ENCODE measurements at regions not wholly inside any gene's neighbourhood (a gene's known extent, or its start where the extent isn't known, plus 50 kb on each side); places are given as distances from the start of the nearest gene placed in this dataset.

DNA sequence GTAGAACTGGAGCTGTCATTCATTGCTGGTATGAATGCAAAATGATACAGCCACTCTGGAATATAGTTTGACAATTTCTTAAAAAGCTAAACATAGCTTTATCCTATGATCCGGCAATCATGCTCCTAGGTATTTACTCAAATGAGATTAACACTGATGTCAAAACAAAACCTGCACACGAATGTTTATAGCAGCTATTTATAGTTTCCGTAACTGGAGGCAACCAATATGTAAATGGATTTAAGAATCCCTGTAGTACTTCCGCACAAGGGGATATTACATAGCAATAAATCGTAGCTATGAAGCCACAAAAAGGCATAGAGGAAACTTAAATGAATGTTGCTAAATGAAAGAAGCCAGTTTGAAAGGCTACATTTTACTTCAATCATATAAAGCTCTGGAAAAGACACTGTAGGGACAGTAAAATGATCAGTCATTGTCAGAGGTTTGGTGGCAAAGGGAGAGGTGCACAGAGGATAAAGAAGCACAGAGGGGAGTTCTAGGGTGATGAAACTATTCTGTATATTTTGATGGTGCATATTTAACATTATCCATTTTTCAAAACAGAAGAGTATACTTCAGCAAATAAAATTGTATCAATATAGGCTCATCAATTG is 1893.0 kb upstream of the PCDH20 start:
- POLR2A ChIA-PET = no interaction called here
- TF ChIP-seq, protein P1, sequence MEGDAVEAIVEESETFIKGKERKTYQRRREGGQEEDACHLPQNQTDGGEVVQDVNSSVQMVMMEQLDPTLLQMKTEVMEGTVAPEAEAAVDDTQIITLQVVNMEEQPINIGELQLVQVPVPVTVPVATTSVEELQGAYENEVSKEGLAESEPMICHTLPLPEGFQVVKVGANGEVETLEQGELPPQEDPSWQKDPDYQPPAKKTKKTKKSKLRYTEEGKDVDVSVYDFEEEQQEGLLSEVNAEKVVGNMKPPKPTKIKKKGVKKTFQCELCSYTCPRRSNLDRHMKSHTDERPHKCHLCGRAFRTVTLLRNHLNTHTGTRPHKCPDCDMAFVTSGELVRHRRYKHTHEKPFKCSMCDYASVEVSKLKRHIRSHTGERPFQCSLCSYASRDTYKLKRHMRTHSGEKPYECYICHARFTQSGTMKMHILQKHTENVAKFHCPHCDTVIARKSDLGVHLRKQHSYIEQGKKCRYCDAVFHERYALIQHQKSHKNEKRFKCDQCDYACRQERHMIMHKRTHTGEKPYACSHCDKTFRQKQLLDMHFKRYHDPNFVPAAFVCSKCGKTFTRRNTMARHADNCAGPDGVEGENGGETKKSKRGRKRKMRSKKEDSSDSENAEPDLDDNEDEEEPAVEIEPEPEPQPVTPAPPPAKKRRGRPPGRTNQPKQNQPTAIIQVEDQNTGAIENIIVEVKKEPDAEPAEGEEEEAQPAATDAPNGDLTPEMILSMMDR (IDR thresholded peaks at IDR 0.05) = no peak
- Mint-ChIP-seq H3K9me3 (peaks cover 13% of the 10 kb centered on the region), H3K4me1 (ENCODE audit: low read depth) (no peaks in the 10 kb centered on the region), H3K27me3 (no peaks in the 10 kb centered on the region), H3K4me3 (no peak overlapping the region), H3K36me3 (ENCODE audit: low read depth) (no peaks in the 10 kb centered on the region), H3K27ac (no peak overlapping the region)
- Histone ChIP-seq H3K27me3 (ENCODE audit: control insufficient read depth in 1 of 2, insufficient read depth in 2 of 2, low read length in 2 of 2) (no peaks in the 10 kb centered on the region), H3K4me3 (ENCODE audit: low read length) (no peak overlapping the region), H3K27ac (ENCODE audit: low read depth in 1 of 2, low read length in 2 of 2) (no peak overlapping the region), H3K4me1 (ENCODE audit: insufficient read depth, low read length) (no peaks in the 10 kb centered on the region), H3K9me3 (ENCODE audit: control insufficient read depth in 1 of 2, insufficient read depth in 1 of 2, low read length in 2 of 2) (peaks cover 0 to 17% of the 10 kb centered on the region in 2 experiments), H3K36me3 (ENCODE audit: insufficient read depth, low read length) (no peaks in the 10 kb centered on the region)
- ATAC-seq (ENCODE audit: poor library complexity) = no peak
- no peak for DNase-seq
- CTCF ChIA-PET = no interaction called here
- intact Hi-C loops (cut with DNase I, micrococcal nuclease) = no loop called here

- intact Hi-C loops (cut with DNase I, micrococcal nuclease) = no loop called here
- Histone ChIP-seq H3K27me3 (ENCODE audit: control insufficient read depth in 1 of 2, insufficient read depth in 2 of 2, low read length in 2 of 2) (no peaks in the 10 kb centered on the region), H3K9me3 (ENCODE audit: control insufficient read depth in 1 of 2, insufficient read depth in 1 of 2, low read length in 2 of 2) (peaks cover 0 to 17% of the 10 kb centered on the region in 2 experiments), H3K4me3 (ENCODE audit: low read length) (no peak overlapping the region), H3K27ac (ENCODE audit: low read depth in 1 of 2, low read length in 2 of 2) (no peak overlapping the region), H3K4me1 (ENCODE audit: insufficient read depth, low read length) (no peaks in the 10 kb centered on the region), H3K36me3 (ENCODE audit: insufficient read depth, low read length) (no peaks in the 10 kb centered on the region)
- CTCF ChIA-PET = no interaction called here
- no peak overlapping the region for H3K27ac Mint-ChIP-seq
- H3K9me3 Mint-ChIP-seq = peaks cover 11% of the 10 kb centered on the region
- no peak for DNase-seq
- ATAC-seq (ENCODE audit: poor library complexity) = no peak
- TF ChIP-seq, protein P1 (IDR thresholded peaks at IDR 0.05) = no peak
- no peaks in the 10 kb centered on the region for H3K36me3 Mint-ChIP-seq (ENCODE audit: low read depth)
- H3K4me3 Mint-ChIP-seq = no peak overlapping the region
- H3K4me1 Mint-ChIP-seq (ENCODE audit: low read depth) = no peaks in the 10 kb centered on the region
- H3K27me3 Mint-ChIP-seq = no peaks in the 10 kb centered on the region
- POLR2A ChIA-PET = no interaction called here
Observed at GRCh38 chr13:63307228-63307627, 1891.6 kb upstream of the PCDH20 start.

DNA sequence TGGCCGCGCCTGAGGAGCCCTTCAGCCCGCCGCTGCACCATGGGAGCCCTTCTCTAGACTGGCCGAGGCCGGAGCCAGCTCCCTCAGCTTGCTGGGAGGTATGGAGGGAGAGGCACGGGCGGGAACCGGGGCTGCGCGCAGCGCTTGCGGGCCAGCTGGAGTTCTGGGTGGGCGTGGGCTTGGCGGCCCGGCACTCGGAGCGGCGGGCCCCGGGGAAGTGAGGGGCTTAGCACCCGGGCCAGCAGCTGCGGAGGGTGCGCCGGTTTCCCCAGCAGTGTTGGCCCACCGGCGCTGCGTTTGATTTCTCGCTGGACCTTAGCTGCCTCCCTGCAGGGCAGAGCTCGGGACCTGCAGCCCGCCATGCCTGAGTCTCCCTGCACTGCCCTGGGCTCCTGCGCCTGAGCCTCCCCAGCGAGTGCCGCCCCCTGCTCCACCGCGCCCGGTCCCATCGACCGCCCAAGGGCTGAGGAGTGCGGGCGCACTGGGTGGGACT is 1890.0 kb upstream of the PCDH20 start:
- ChIA-PET CTCF (no interaction called here), POLR2A (no interaction called here)
- Histone ChIP-seq H3K4me1 (ENCODE audit: insufficient read depth, low read length) (no peaks in the 10 kb centered on the region), H3K36me3 (ENCODE audit: insufficient read depth, low read length) (no peaks in the 10 kb centered on the region), H3K9me3 (ENCODE audit: control insufficient read depth in 1 of 2, insufficient read depth in 1 of 2, low read length in 2 of 2) (peaks cover 0 to 17% of the 10 kb centered on the region in 2 experiments), H3K27me3 (ENCODE audit: control insufficient read depth in 1 of 2, insufficient read depth in 2 of 2, low read length in 2 of 2) (no peaks in the 10 kb centered on the region), H3K27ac (ENCODE audit: low read depth in 1 of 2, low read length in 2 of 2) (no peak overlapping the region), H3K4me3 (ENCODE audit: low read length) (no peak overlapping the region)
- H3K36me3 Mint-ChIP-seq (ENCODE audit: low read depth) = no peaks in the 10 kb centered on the region
- intact Hi-C loops (cut with DNase I, micrococcal nuclease) = no loop called here
- H3K27me3 Mint-ChIP-seq = no peaks in the 10 kb centered on the region
- no peaks in the 10 kb centered on the region for H3K4me1 Mint-ChIP-seq (ENCODE audit: low read depth)
- H3K27ac Mint-ChIP-seq = no peak overlapping the region
- DNase-seq (peak in 1 of 14 experiments; percentile 5), ATAC-seq (ENCODE audit: poor library complexity) (no peak)
- TF ChIP-seq, protein P1 (IDR thresholded peaks at IDR 0.05) = no peak
- H3K4me3 Mint-ChIP-seq = no peak overlapping the region
- peaks cover 9% of the 10 kb centered on the region for H3K9me3 Mint-ChIP-seq
